Gastroesophageal sphincter (tissue), 4 donors: ENCODE measurements at regions not wholly inside any gene's neighbourhood (a gene's known extent, or its start where the extent isn't known, plus 50 kb on each side); places are given as distances from the start of the nearest gene placed in this dataset.

Source experiments
- ATAC-seq: fragments of 150-250 bp; one replicate; pipeline ENCODE4 v1.9.1; 2016; ENCODE audit warnings: mild to moderate bottlenecking, moderate library complexity
- H3K27ac ChIP-seq, 4 donors: fragments of 200-600 bp; sonication (generic) in 3 of 4; 1 replicate in 3 of 4; 2 replicates in 1 of 4; pipeline ENCODE4 v1.5.1; 2016 to 2019
- H3K27me3 ChIP-seq: fragments of 200-600 bp; sonication (generic); one replicate; pipeline ENCODE4 v1.5.1; 2019
- H3K36me3 ChIP-seq, 2 donors: fragments of 200-600 bp; sonication (generic); one replicate each; pipeline ENCODE4 v1.5.1; 2019; ENCODE audit warnings: control low read depth in 1 of 2
- H3K4me1 ChIP-seq, 3 donors: fragments of 200-600 bp; sonication (generic); 1 replicate in 2 of 3; 2 replicates in 1 of 3; pipeline ENCODE4 v1.5.1; 2016 to 2019; ENCODE audit warnings: control low read depth in 2 of 3
- H3K4me3 ChIP-seq, 2 donors: fragments of 200-600 bp; sonication (generic); one replicate each; pipeline ENCODE4 v1.5.1; 2019; ENCODE audit warnings: mild to moderate bottlenecking in 1 of 2, moderate library complexity in 1 of 2
- H3K9me3 ChIP-seq, 3 donors: fragments of 200-600 bp; sonication (generic); one replicate each; pipeline ENCODE4 v1.5.1; 2017 to 2019; ENCODE audit warnings: control low read depth in 2 of 3
- EP300 ChIP-seq: sonication (generic); formaldehyde crosslinking; IDR thresholded peaks from one replicate; pipeline ENCODE4 v1.6.1; 2017; ENCODE audit warnings: antibody characterized with exemption, mild to moderate bottlenecking
- POLR2A ChIP-seq, 2 donors: fragments of 450-650 bp; IDR thresholded peaks; one replicate each; pipeline ENCODE4 v1.6.1; 2017; ENCODE audit warnings: antibody characterized with exemption in 2 of 2, mild to moderate bottlenecking in 2 of 2, moderate library complexity in 1 of 2
- POLR2AphosphoS5 ChIP-seq: sonication (generic); formaldehyde crosslinking; IDR thresholded peaks from one replicate; pipeline ENCODE4 v1.6.1; 2017; ENCODE audit warnings: antibody characterized with exemption
- WGBS, 2 donors: methylation state at CpG; one replicate each; pipeline ENCODE4 v1.1.5; 2018; ENCODE audit warnings: low coverage in 1 of 2; 5-methylcytosine and 5-hydroxymethylcytosine counted together
- TF ChIP-seq, protein P1 (sequence below), 4 experiments: fragments of 200-600 bp in 2 of 4; fragments of 450-650 bp in 2 of 4; sonication (generic) in 1 of 4; IDR thresholded peaks; one replicate each; pipeline ENCODE4 v1.5.1; 2017 to 2019; ENCODE audit warnings: antibody characterized with exemption in 4 of 4, mild to moderate bottlenecking in 2 of 4, moderate library complexity in 2 of 4

GRCh38 chr1:218755128-218755527 lies 410.0 kb downstream of the TGFB2 start:
- Histone ChIP-seq H3K4me1 (no peaks in the 10 kb centered on the region), H3K9me3 (no peaks in the 10 kb centered on the region), H3K27ac (no peak overlapping the region), H3K4me3 (no peak overlapping the region), H3K27me3 (no peaks in the 10 kb centered on the region), H3K36me3 (no peaks in the 10 kb centered on the region)
- ATAC-seq = no peak
- TF ChIP-seq, protein P1, sequence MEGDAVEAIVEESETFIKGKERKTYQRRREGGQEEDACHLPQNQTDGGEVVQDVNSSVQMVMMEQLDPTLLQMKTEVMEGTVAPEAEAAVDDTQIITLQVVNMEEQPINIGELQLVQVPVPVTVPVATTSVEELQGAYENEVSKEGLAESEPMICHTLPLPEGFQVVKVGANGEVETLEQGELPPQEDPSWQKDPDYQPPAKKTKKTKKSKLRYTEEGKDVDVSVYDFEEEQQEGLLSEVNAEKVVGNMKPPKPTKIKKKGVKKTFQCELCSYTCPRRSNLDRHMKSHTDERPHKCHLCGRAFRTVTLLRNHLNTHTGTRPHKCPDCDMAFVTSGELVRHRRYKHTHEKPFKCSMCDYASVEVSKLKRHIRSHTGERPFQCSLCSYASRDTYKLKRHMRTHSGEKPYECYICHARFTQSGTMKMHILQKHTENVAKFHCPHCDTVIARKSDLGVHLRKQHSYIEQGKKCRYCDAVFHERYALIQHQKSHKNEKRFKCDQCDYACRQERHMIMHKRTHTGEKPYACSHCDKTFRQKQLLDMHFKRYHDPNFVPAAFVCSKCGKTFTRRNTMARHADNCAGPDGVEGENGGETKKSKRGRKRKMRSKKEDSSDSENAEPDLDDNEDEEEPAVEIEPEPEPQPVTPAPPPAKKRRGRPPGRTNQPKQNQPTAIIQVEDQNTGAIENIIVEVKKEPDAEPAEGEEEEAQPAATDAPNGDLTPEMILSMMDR (IDR thresholded peaks at IDR 0.05) = no peak
- TF ChIP-seq EP300 (no peak), POLR2A (IDR thresholded peaks at IDR 0.05) (no peak), POLR2AphosphoS5 (no peak)
- 87 to 93% methylated on average over 3 of the region's 3 CpGs for whole genome bisulfite sequencing, 2 donors

- Histone ChIP-seq H3K36me3 (no peaks in the 10 kb centered on the region), H3K4me3 (no peak overlapping the region), H3K27me3 (no peaks in the 10 kb centered on the region), H3K9me3 (no peaks in the 10 kb centered on the region), H3K4me1 (no peaks in the 10 kb centered on the region), H3K27ac (no peak overlapping the region)
- TF ChIP-seq EP300 = no peak
- TF ChIP-seq, protein P1 (IDR thresholded peaks at IDR 0.05) = no peak
- no peak for TF ChIP-seq POLR2A (IDR thresholded peaks at IDR 0.05)
- no peak for TF ChIP-seq POLR2AphosphoS5
- no peak for ATAC-seq
- 96 to 98% methylated on average over 2 to 3 of the region's 3 CpGs for WGBS, 2 donors
These were observed 413.9 kb upstream of the LYPLAL1 start for GRCh38 chr1:218759795-218760194.

- WGBS, 2 donors = 79 to 82% methylated on average over 3 of the region's 3 CpGs
These were observed 412.8 kb upstream of the LYPLAL1 start for GRCh38 chr1:218760601-218761570.

GRCh38 chr1:218763538-218763937 lies 410.1 kb upstream of the LYPLAL1 start:
- no peaks in the 10 kb centered on the region for H3K9me3 ChIP-seq
- WGBS, 2 donors = 94% methylated on average over 2 of the region's 2 CpGs; no CpG with 5 or more reads in 1 of the 2 donors
- TF ChIP-seq POLR2AphosphoS5 (no peak), POLR2A (IDR thresholded peaks at IDR 0.05) (no peak), EP300 (no peak)
- TF ChIP-seq, protein P1 (IDR thresholded peaks at IDR 0.05) = no peak
- no peaks in the 10 kb centered on the region for H3K4me1 ChIP-seq
- no peaks in the 10 kb centered on the region for H3K36me3 ChIP-seq
- no peak overlapping the region for H3K27ac ChIP-seq
- H3K4me3 ChIP-seq = no peak overlapping the region
- no peak for ATAC-seq
- H3K27me3 ChIP-seq = no peaks in the 10 kb centered on the region

More at GRCh38 chr1:218760601-218761570, 412.8 kb upstream of the LYPLAL1 start:
- H3K9me3 ChIP-seq = no peaks in the 10 kb centered on the region
- no peak for TF ChIP-seq POLR2A (IDR thresholded peaks at IDR 0.05)
- TF ChIP-seq, protein P1 (IDR thresholded peaks at IDR 0.05) = no peak
- TF ChIP-seq POLR2AphosphoS5 = no peak
- no peak for TF ChIP-seq EP300
- H3K27ac ChIP-seq = no peak overlapping the region
- no peak overlapping the region for H3K4me3 ChIP-seq
- ATAC-seq = no peak
- no peaks in the 10 kb centered on the region for H3K36me3 ChIP-seq
- no peaks in the 10 kb centered on the region for H3K27me3 ChIP-seq
- H3K4me1 ChIP-seq = no peaks in the 10 kb centered on the region

DNA sequence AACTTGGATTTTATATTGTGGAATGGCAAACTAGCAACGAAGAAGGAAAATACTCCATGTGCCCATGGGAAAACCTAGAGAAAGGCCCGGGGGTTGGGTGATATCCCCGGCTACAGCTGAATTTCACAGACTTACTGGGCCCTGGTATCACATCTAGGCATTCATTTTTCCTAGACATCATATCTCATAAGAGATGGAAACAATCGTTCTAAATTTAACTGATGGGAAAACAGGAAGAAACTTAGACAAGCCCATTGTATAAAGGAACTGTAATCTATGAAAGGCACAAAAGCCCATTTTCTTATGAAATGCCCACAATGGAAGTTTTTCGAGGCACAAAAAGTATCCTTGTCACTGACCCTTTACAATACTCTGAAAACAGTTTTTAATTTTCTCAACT lies 407.9 kb upstream of the LYPLAL1 start:
- Histone ChIP-seq H3K9me3 (no peaks in the 10 kb centered on the region), H3K27me3 (no peaks in the 10 kb centered on the region), H3K4me1 (no peaks in the 10 kb centered on the region), H3K4me3 (no peak overlapping the region), H3K36me3 (no peaks in the 10 kb centered on the region), H3K27ac (no peak overlapping the region)
- WGBS, 2 donors = 57 to 79% methylated on average over 5 of the region's 5 CpGs
- no peak for TF ChIP-seq POLR2AphosphoS5
- TF ChIP-seq EP300 = no peak
- TF ChIP-seq POLR2A (IDR thresholded peaks at IDR 0.05) = no peak
- TF ChIP-seq, protein P1 (IDR thresholded peaks at IDR 0.05) = no peak
- no peak for ATAC-seq
